IMR-90 (cell line): ENCODE measurements at regions not wholly inside any gene's neighbourhood (a gene's known extent, or its start where the extent isn't known, plus 50 kb on each side); places are given as distances from the start of the nearest gene placed in this dataset.

ENCODE experiments used
- ATAC-seq: fragments of 200-7000 bp; cut with Tn5 transposase; 2 replicates; pipeline ENCODE4 v1.9.1; 2020; ENCODE audit warnings: low read depth, mild to moderate bottlenecking, moderate library complexity
- BruUV-seq: library from RNA; stranded (reverse); fragments of 400-500 nt; replicated peaks from 2 replicates; lab custom pipeline; 2021; lab: Mats Ljungman, UMichigan
- CTCF ChIA-PET: fragments of 300-600 bp; formaldehyde crosslinking; extraction: SDS; loops from one replicate; lab custom pipeline; 2021; ENCODE audit warnings: antibody characterized with exemption; lab: Yijun Ruan, JAX
- POLR2A ChIA-PET: fragments of 300-600 bp; sonication (Branson Sonifier 250); formaldehyde crosslinking; loops from one replicate; lab custom pipeline; 2022; ENCODE audit warnings: antibody characterized with exemption; ENCODE audit not compliant: unreplicated experiment; lab: Charles Lee
- DNase-seq: peaks from one replicate; pipeline ENCODE4 v3.0.0; 2013
- H2AFZ ChIP-seq: replicated peaks from 2 replicates; pipeline ENCODE3; 2013; ENCODE audit warnings: low read length, mild to moderate bottlenecking; ENCODE audit not compliant: poor library complexity
- H2AK5ac ChIP-seq: 2 replicates; pipeline ENCODE4 v1.6.1; 2013; ENCODE audit warnings: low read depth, low read length, inconsistent platforms
- H2AK9ac ChIP-seq: replicated peaks from 2 replicates; pipeline ENCODE3; 2013; ENCODE audit warnings: mild to moderate bottlenecking, low read depth, low read length, moderate library complexity; ENCODE audit not compliant: poor library complexity
- H2BK120ac ChIP-seq: 2 replicates; pipeline ENCODE4 v1.6.1; 2013; ENCODE audit warnings: low read depth, low read length, inconsistent platforms
- H2BK15ac ChIP-seq: 3 replicates; pipeline ENCODE4 v1.6.1; 2013; ENCODE audit warnings: low read depth, low read length, inconsistent platforms
- H2BK20ac ChIP-seq: 2 replicates; pipeline ENCODE4 v1.6.1; 2013; ENCODE audit warnings: low read depth, mild to moderate bottlenecking, inconsistent platforms, low read length, moderate library complexity
- H2BK5ac ChIP-seq: 2 replicates; pipeline ENCODE4 v1.6.1; 2013; ENCODE audit warnings: mild to moderate bottlenecking, low read depth, low read length, inconsistent platforms; ENCODE audit not compliant: poor library complexity, severe bottlenecking
- H3K14ac ChIP-seq: replicated peaks from 2 replicates; pipeline ENCODE4 v1.6.1; 2013; ENCODE audit warnings: low read depth, low read length, inconsistent platforms
- H3K18ac ChIP-seq: 2 replicates; pipeline ENCODE4 v1.6.1; 2013; ENCODE audit warnings: low read depth, low read length, control low read depth
- H3K23ac ChIP-seq: 2 replicates; pipeline ENCODE4 v1.6.1; 2013; ENCODE audit warnings: low read depth, low read length, inconsistent platforms
- H3K27ac ChIP-seq: 2 replicates; pipeline ENCODE4 v1.5.1; 2013; ENCODE audit warnings: mild to moderate bottlenecking, control low read depth, low read length; ENCODE audit not compliant: insufficient read depth
- H3K27me3 ChIP-seq: 2 replicates; pipeline ENCODE4 v1.6.1; 2013; ENCODE audit warnings: low read length; ENCODE audit not compliant: control insufficient read depth, insufficient read depth
- H3K36me3 ChIP-seq: 2 replicates; pipeline ENCODE4 v1.6.1; 2013; ENCODE audit warnings: low read length, mixed read lengths; ENCODE audit not compliant: control insufficient read depth, insufficient read depth
- H3K4ac ChIP-seq: 2 replicates; pipeline ENCODE4 v1.6.1; 2013; ENCODE audit warnings: low read depth, low read length, inconsistent platforms
- H3K4me1 ChIP-seq: 2 replicates; pipeline ENCODE4 v1.6.1; 2013; ENCODE audit warnings: low read length, mixed read lengths; ENCODE audit not compliant: control insufficient read depth, insufficient read depth
- H3K4me2 ChIP-seq: 2 replicates; pipeline ENCODE4 v1.6.1; 2013; ENCODE audit warnings: low read depth, mild to moderate bottlenecking, control low read depth, low read length, moderate library complexity
- H3K4me3 ChIP-seq: 2 replicates; pipeline ENCODE4 v1.5.1; 2013; ENCODE audit warnings: low read depth, mild to moderate bottlenecking, control low read depth, low read length, moderate library complexity; ENCODE audit not compliant: insufficient read depth
- H3K56ac ChIP-seq: 2 replicates; pipeline ENCODE4 v1.6.1; 2013; ENCODE audit warnings: low read length, inconsistent platforms; ENCODE audit not compliant: insufficient read depth; ENCODE audit errors: extremely low read depth
- H3K79me1 ChIP-seq, 2 experiments: 2 replicates each; pipeline ENCODE4 v1.6.1; 2013; ENCODE audit warnings: low read length in 2 of 2, inconsistent platforms in 1 of 2, low read depth in 1 of 2
- H3K9ac ChIP-seq: 2 replicates; pipeline ENCODE4 v1.6.1; 2013; ENCODE audit warnings: low read depth, low read length, control low read depth
- H3K9me1 ChIP-seq: 2 replicates; pipeline ENCODE4 v1.6.1; 2013; ENCODE audit warnings: low read length, inconsistent platforms; ENCODE audit not compliant: insufficient read depth
- H3K9me3 ChIP-seq: 2 replicates; pipeline ENCODE4 v1.6.1; 2013; ENCODE audit warnings: low read length; ENCODE audit not compliant: control insufficient read depth, insufficient read depth
- H4K20me1 ChIP-seq: 2 replicates; pipeline ENCODE4 v1.6.1; 2013; ENCODE audit warnings: low read length, inconsistent platforms; ENCODE audit not compliant: insufficient read depth
- H4K5ac ChIP-seq: 2 replicates; pipeline ENCODE4 v1.6.1; 2013; ENCODE audit warnings: mild to moderate bottlenecking, low read depth, low read length, control low read depth
- H4K8ac ChIP-seq, 2 experiments: 2 replicates each; pipeline ENCODE4 v1.6.1; 2013; ENCODE audit warnings: low read depth in 2 of 2, low read length in 2 of 2, control low read depth in 1 of 2, inconsistent platforms in 1 of 2
- H4K91ac ChIP-seq: 2 replicates; pipeline ENCODE4 v1.6.1; 2013; ENCODE audit warnings: low read depth, low read length, inconsistent platforms; ENCODE audit not compliant: insufficient read depth
- BHLHE40 ChIP-seq: fragments of 150-350 bp; IDR thresholded peaks from 2 replicates; pipeline ENCODE4 v1.6.1; 2016; ENCODE audit warnings: mild to moderate bottlenecking, low read depth, low read length
- CEBPB ChIP-seq: IDR thresholded peaks from 2 replicates; pipeline ENCODE4 v1.6.1; 2012; ENCODE audit warnings: low read depth, low read length, improper control_type of control experiment
- CHD1 ChIP-seq: IDR thresholded peaks from 2 replicates; pipeline ENCODE4 v1.6.1; 2012; ENCODE audit warnings: low read depth, low read length, improper control_type of control experiment
- CTCF ChIP-seq: conservative IDR thresholded peaks from 2 replicates; pipeline ENCODE4 v1.5.1; 2012; ENCODE audit warnings: mild to moderate bottlenecking, low read depth, low read length, improper control_type of control experiment
- FOS ChIP-seq: fragments of 150-350 bp; IDR thresholded peaks from 2 replicates; pipeline ENCODE4 v1.6.1; 2016; ENCODE audit warnings: low read depth, low read length
- MAFK ChIP-seq: IDR thresholded peaks from 2 replicates; pipeline ENCODE4 v1.6.1; 2012; ENCODE audit warnings: low read depth, low read length, improper control_type of control experiment
- MAZ ChIP-seq: IDR thresholded peaks from 2 replicates; pipeline ENCODE4 v1.6.1; 2012; ENCODE audit warnings: low read depth, mild to moderate bottlenecking, low read length, improper control_type of control experiment, moderate library complexity, borderline replicate concordance
- MXI1 ChIP-seq: IDR thresholded peaks from 2 replicates; pipeline ENCODE4 v1.6.1; 2012; ENCODE audit warnings: low read depth, mild to moderate bottlenecking, low read length, moderate library complexity, borderline replicate concordance
- NFE2L2 ChIP-seq: fragments of 150-350 bp; IDR thresholded peaks from 2 replicates; pipeline ENCODE4 v1.6.1; 2016; ENCODE audit warnings: low read depth, mild to moderate bottlenecking, low read length
- POLR2A ChIP-seq: IDR thresholded peaks from 2 replicates; pipeline ENCODE4 v1.6.1; 2012; ENCODE audit warnings: mild to moderate bottlenecking, low read depth, low read length
- RAD21 ChIP-seq: IDR thresholded peaks from 2 replicates; pipeline ENCODE4 v1.6.1; 2012; ENCODE audit warnings: low read length, improper control_type of control experiment
- RCOR1 ChIP-seq: IDR thresholded peaks from 2 replicates; pipeline ENCODE4 v1.6.1; 2012; ENCODE audit warnings: mild to moderate bottlenecking, low read length, improper control_type of control experiment; ENCODE audit not compliant: insufficient replicate concordance
- RFX5 ChIP-seq: IDR thresholded peaks from 2 replicates; pipeline ENCODE4 v1.8.0; 2012; ENCODE audit warnings: low read depth, mild to moderate bottlenecking, low read length, moderate library complexity
- SMC3 ChIP-seq: fragments of 150-350 bp; IDR thresholded peaks from 2 replicates; pipeline ENCODE4 v1.6.1; 2016; ENCODE audit warnings: low read depth, mild to moderate bottlenecking, antibody characterized with exemption, low read length, moderate library complexity
- USF2 ChIP-seq: fragments of 150-350 bp; IDR thresholded peaks from 2 replicates; pipeline ENCODE4 v1.6.1; 2017; ENCODE audit warnings: mild to moderate bottlenecking, antibody characterized with exemption, low read length, low read depth
- WGBS, 2 experiments: methylation state at CpG; one replicate each; pipeline versions ENCODE4 v1.1.5 to v1.1.7; 2013; ENCODE audit warnings: missing lambda C conversion rate in 2 of 2; ENCODE audit not compliant: insufficient read length in 1 of 2; ENCODE audit errors: extremely low coverage in 2 of 2; 5-methylcytosine and 5-hydroxymethylcytosine counted together
- dilution Hi-C: fragments of 300-500 bp; cut with HindIII; formaldehyde crosslinking; loops from one replicate; pipeline ENCODE4 v1.14.3; 2018; ENCODE audit warnings: low sequenced_read_pairs; ENCODE audit not compliant: unreplicated experiment
- in situ Hi-C: fragments of 300-500 bp; cut with MboI; formaldehyde crosslinking; loops from 3 replicates; pipeline ENCODE4 v1.14.3; 2019; ENCODE audit warnings: low sequenced_read_pairs, inconsistent platforms, mixed read lengths
- intact Hi-C: fragments of 100-400 bp; cut with micrococcal nuclease; formaldehyde crosslinking; loops from 2 replicates; pipeline ENCODE4 v1.10.0; 2022
- TF ChIP-seq, protein P1 (sequence below): fragments of 150-350 bp; IDR thresholded peaks from 2 replicates; pipeline ENCODE4 v1.6.1; 2016; ENCODE audit warnings: low read depth, mild to moderate bottlenecking, low read length, moderate library complexity, borderline replicate concordance

GRCh38 chr12:31820832-31821231, 92.0 kb upstream of the AMN1 start:
- in situ Hi-C loops, result no loop called here

More at GRCh38 chr12:31820832-31821231, 92.0 kb upstream of the AMN1 start:
- Histone ChIP-seq H3K23ac (no peak overlapping the region), H2AFZ (peak overlapping the region; percentile 51), H3K4ac (no peak overlapping the region), H3K79me1 (no peaks in the 10 kb centered on the region), H4K20me1 (no peaks in the 10 kb centered on the region), H4K91ac (no peak overlapping the region), H4K8ac (no peak overlapping the region), H3K27me3 (no peaks in the 10 kb centered on the region), H3K9me3 (no peaks in the 10 kb centered on the region), H3K4me2 (no peak overlapping the region), H2AK9ac (no peak overlapping the region), H3K56ac (no peak overlapping the region), H3K18ac (no peak overlapping the region), H2AK5ac (no peak overlapping the region), H3K27ac (no peak overlapping the region), H2BK5ac (no peak overlapping the region), H2BK15ac (no peak overlapping the region), H4K5ac (no peak overlapping the region), H3K4me1 (no peaks in the 10 kb centered on the region), H3K9ac (no peak overlapping the region), H2BK20ac (no peak overlapping the region), H3K9me1 (no peaks in the 10 kb centered on the region), H3K14ac (no peak overlapping the region), H3K36me3 (no peaks in the 10 kb centered on the region), H3K4me3 (no peak overlapping the region), H2BK120ac (no peak overlapping the region)
- BruUV-seq, result no TSS peak
- ATAC-seq (no peak), DNase-seq (no peak)
- intact Hi-C loops (no loop called here), dilution Hi-C loops (no loop called here)
- ChIA-PET CTCF (interaction anchor here (1.4 kb wide), 1 partner anchor 10 kb away, joined by 5 read pairs; no protein-coding TSS in a partner anchor), POLR2A (no interaction called here)
- TF ChIP-seq MXI1, result no peak
- TF ChIP-seq FOS, result no peak
- no peak for TF ChIP-seq CHD1
- no peak for TF ChIP-seq MAZ
- TF ChIP-seq MAFK, result no peak
- TF ChIP-seq CTCF, result no peak
- no peak for TF ChIP-seq RCOR1
- no peak for TF ChIP-seq SMC3
- TF ChIP-seq CEBPB, result no peak
- TF ChIP-seq NFE2L2, result no peak
- TF ChIP-seq BHLHE40, result no peak
- TF ChIP-seq, protein P1, sequence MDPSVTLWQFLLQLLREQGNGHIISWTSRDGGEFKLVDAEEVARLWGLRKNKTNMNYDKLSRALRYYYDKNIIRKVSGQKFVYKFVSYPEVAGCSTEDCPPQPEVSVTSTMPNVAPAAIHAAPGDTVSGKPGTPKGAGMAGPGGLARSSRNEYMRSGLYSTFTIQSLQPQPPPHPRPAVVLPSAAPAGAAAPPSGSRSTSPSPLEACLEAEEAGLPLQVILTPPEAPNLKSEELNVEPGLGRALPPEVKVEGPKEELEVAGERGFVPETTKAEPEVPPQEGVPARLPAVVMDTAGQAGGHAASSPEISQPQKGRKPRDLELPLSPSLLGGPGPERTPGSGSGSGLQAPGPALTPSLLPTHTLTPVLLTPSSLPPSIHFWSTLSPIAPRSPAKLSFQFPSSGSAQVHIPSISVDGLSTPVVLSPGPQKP, result no peak
- no peak for TF ChIP-seq USF2
- no peak for TF ChIP-seq RFX5
- no peak for TF ChIP-seq POLR2A
- no peak for TF ChIP-seq RAD21
- no CpG with 5 or more reads among the region's 7 CpGs for WGBS, 2 experiments
